ENCODE measurements at regions not wholly inside any gene's neighbourhood (a gene's known extent, or its start where the extent isn't known, plus 50 kb on each side); places are given as distances from the start of the nearest gene placed in this dataset.

DNA sequence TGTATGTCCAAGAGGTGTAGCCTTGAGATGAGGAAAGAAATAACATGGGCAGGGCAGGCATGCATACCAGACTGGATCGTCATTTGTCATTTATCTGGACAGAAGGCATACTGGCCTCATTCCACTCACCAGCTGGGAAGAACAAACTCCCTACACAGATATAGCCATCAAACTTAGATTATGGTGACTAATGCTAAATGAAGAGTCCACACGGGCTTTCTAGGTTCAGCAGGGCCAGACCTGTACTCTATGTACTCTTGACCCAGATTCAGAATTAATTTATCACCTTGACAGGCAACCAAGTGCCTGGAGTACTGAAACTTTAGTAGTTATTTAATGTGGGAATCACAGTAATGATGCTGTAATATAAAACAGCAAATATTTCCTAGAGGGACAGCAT lies 164.3 kb upstream of the IL12A start:
- TF ChIP-seq CTCF (IDR thresholded peaks at IDR 0.05; ENCODE audit: low read depth, low read length) (no peak), POLR2A (IDR thresholded peaks at IDR 0.05; ENCODE audit: extremely low read depth, insufficient read length) (no peak)

All from NB4 (cell line).